AG09309 (cell line): ENCODE measurements at regions not wholly inside any gene's neighbourhood (a gene's known extent, or its start where the extent isn't known, plus 50 kb on each side); places are given as distances from the start of the nearest gene placed in this dataset.

Experiments
- DNase-seq: peaks from one replicate; pipeline ENCODE4 v3.0.0-alpha.2; 2010; ENCODE audit warnings: low read depth
- H3K4me3 ChIP-seq: 2 replicates; pipeline ENCODE4 v1.5.1; 2011; ENCODE audit warnings: mild to moderate bottlenecking, low read depth, low read length, moderate library complexity; ENCODE audit not compliant: control insufficient read depth
- TF ChIP-seq, protein P1 (sequence below): IDR thresholded peaks from 2 replicates; pipeline ENCODE4 v1.5.1; 2011; ENCODE audit warnings: mild to moderate bottlenecking, low read depth, low read length, inconsistent platforms; ENCODE audit not compliant: insufficient read depth, control insufficient read depth; ENCODE audit errors: missing control alignments

DNA sequence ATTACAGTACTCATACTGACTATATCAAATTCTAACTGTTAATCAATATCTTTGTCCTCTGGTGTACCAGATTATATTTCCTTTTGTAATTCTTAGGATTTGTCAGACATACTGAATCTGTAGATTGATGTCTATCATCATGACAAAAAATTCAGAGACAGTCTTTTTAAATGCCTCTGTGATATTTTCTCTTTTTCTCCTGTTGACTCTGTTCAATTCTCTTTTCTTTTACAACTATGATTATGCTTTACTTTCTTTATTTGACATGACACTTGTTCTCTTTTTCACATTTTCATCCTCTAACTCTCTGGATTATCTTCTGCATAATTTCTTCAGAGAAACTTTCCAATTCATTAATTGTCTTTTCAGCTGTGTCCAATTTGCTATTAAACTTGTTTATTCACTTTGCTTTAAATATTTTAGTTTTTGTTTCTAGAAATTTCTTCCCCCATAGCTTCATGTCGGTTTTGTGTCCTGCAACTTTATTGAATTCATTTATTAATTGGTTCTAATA lies 153.6 kb downstream of the PFKFB3 start:
- no peak overlapping the region for H3K4me3 ChIP-seq
- TF ChIP-seq, protein P1, sequence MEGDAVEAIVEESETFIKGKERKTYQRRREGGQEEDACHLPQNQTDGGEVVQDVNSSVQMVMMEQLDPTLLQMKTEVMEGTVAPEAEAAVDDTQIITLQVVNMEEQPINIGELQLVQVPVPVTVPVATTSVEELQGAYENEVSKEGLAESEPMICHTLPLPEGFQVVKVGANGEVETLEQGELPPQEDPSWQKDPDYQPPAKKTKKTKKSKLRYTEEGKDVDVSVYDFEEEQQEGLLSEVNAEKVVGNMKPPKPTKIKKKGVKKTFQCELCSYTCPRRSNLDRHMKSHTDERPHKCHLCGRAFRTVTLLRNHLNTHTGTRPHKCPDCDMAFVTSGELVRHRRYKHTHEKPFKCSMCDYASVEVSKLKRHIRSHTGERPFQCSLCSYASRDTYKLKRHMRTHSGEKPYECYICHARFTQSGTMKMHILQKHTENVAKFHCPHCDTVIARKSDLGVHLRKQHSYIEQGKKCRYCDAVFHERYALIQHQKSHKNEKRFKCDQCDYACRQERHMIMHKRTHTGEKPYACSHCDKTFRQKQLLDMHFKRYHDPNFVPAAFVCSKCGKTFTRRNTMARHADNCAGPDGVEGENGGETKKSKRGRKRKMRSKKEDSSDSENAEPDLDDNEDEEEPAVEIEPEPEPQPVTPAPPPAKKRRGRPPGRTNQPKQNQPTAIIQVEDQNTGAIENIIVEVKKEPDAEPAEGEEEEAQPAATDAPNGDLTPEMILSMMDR = no peak
- no peak for DNase-seq

DNA sequence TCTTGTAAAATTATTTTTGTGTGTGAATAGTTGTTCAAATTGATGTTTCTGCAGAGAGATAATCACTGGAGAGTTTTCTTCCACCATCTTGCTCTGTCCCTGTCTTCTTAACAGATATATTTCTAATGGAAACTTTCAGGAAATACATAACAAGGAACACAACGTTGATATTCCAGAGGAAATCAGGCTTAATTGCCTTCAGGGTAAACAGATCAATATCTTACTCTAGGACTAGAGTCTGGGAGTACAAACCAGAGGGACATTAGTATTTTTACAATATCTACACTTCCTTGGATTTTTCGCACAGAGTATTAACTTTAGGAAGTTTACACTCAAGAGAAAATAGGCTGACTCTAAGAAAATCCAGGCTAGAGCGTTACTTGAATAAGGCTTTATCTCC lies 159.1 kb downstream of the PFKFB3 start:
- TF ChIP-seq, protein P1 = no peak
- H3K4me3 ChIP-seq = no peak overlapping the region
- no peak for DNase-seq

DNA sequence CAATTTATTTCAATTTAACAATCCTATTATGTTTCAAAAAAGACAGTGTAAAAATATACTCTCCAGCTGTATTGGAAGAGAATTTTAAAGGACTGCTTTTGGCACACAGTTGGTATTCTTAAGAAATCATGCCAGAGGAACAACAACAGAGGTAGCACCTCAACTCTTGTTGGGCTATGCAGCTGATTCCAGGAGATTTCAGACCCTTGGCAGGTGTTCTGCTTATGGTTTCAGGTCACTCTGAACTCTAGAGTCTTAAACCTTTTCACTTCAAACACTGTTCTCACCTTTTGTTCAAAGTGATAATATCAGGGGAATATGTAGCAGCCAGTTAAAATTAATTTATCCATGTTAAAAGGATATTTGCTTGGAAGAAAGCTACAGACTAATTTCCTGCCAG lies 160.1 kb downstream of the PFKFB3 start:
- no peak overlapping the region for H3K4me3 ChIP-seq
- TF ChIP-seq, protein P1 = no peak
- DNase-seq = no peak

DNA sequence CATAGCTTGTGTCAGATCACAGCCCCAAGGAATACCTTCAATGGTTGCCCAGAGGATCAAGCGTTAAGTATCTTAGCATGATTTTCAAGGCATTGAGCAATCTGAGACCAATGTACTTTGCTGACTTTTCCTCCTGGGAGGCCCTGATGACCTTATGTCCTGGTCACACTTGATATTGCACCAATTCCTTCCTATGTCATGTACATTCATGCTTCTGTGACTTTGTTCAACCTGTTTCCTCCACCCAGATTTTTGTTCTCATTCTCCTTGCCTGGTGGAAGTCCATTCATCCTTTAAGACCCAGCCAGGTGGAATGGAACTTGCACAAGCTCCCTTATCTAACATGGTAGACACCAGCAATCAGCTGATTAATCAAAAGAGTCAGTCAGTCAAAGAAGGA lies 160.8 kb downstream of the PFKFB3 start:
- TF ChIP-seq, protein P1 = no peak
- H3K4me3 ChIP-seq = no peak overlapping the region
- no peak for DNase-seq

DNA sequence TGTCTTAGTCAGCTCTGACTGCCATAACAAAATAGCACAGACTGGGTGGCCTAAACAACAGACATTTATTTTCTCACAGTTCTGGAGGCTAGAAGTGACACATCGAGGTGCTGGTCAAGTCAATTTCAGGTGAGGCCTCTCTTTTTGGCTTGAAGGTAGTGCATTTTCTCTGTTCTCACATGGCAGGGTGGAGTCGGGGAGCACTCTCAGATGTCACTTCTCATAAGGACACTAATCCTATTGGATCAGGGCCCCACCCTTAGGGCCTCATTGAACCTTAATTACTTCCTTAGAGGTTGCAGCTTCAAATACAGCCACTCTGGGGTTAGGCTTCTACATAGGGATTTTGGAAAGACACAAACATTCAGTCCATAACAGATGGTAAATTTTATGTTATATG lies 161.6 kb downstream of the PFKFB3 start:
- no peak overlapping the region for H3K4me3 ChIP-seq
- TF ChIP-seq, protein P1 = no peak

DNA sequence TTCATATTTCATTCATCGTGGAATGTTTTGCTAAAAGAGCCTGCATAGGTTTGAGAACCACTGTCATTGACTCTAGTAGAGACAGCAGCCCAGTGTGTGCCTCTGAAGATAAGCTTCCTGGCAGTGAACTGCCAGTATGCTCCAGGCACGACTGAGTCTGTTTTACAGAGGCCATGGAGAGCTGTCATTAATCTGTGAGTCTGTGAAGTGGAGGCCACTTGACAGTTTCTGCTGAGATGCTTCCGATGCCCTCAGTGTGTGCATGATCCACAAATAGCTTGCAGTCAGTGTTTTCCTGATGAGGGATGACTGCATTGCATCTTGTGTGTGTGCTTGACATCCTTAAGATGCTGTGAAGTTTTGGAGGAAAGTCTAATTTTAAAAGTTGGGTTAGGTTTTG lies 162.2 kb downstream of the PFKFB3 start:
- TF ChIP-seq, protein P1 = no peak
- no peak for DNase-seq
- no peak overlapping the region for H3K4me3 ChIP-seq

More for the DNA sequence above, 161.6 kb downstream of the PFKFB3 start:
- no peak for DNase-seq

DNA sequence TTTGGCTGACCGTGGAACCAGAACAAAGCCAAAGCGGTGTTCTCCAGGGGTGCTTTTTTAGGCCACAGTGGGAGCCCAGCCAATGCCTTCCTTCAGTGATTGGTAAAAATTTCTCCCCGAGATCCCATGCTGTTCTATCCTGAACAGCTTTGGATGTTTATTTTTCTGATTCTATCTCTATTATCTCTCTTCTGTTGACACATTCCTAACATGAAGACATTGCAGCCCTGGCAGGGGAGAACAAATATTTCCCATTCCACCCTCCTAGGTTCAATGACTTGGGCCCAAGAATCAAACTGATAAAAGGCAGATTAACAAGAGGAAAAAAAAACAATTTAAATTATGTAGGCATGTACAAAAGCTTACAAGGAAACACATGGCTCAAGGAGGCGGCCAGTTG lies 162.7 kb downstream of the PFKFB3 start:
- no peak overlapping the region for H3K4me3 ChIP-seq
- TF ChIP-seq, protein P1 = no peak
- no peak for DNase-seq
